PC-9 (cell line): ENCODE measurements at regions not wholly inside any gene's neighbourhood (a gene's known extent, or its start where the extent isn't known, plus 50 kb on each side); places are given as distances from the start of the nearest gene placed in this dataset.

Experiments used
- EZH2 ChIP-seq: fragments of 200-600 bp; sonication (generic); IDR thresholded peaks from 2 replicates; pipeline ENCODE4 v1.8.0; 2017; ENCODE audit warnings: antibody characterized with exemption, low read depth
- TF ChIP-seq, protein P1 (sequence below): fragments of 200-600 bp; sonication (generic); conservative IDR thresholded peaks from 2 replicates; pipeline ENCODE4 v1.6.1; 2017; ENCODE audit warnings: mixed run types, antibody characterized with exemption, mild to moderate bottlenecking, moderate library complexity

DNA sequence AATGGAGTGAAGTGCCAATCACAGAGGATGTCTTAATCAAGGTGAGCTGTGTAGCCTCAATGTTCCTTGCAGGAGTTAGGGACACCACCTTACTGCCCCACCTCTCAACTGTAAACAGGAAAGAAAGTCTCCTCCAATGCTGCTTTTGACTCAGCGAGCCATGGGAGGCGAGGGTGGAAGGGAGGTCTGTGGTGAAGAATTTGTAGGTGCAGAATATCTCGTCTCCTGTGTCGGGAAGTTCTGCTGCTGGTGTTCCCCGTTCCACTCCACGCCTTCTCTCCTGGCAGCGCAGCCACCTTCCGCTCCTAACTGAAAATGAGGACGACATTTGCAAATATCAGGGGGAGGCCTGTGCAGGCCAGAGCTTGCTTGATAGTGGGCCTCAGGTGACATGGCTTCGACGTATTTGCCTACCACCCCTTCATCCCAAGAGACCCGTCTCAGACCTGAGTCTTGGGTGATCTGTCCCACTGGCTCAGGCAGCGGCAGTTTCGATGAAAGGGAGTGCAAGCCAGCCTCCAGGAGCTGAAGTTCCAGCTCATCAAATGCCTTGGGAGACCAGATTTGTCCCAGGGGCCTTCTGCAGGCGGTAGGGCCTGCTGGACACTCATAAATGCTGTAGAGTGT is 368.3 kb upstream of the C1orf174 start:
- TF ChIP-seq, protein P1, sequence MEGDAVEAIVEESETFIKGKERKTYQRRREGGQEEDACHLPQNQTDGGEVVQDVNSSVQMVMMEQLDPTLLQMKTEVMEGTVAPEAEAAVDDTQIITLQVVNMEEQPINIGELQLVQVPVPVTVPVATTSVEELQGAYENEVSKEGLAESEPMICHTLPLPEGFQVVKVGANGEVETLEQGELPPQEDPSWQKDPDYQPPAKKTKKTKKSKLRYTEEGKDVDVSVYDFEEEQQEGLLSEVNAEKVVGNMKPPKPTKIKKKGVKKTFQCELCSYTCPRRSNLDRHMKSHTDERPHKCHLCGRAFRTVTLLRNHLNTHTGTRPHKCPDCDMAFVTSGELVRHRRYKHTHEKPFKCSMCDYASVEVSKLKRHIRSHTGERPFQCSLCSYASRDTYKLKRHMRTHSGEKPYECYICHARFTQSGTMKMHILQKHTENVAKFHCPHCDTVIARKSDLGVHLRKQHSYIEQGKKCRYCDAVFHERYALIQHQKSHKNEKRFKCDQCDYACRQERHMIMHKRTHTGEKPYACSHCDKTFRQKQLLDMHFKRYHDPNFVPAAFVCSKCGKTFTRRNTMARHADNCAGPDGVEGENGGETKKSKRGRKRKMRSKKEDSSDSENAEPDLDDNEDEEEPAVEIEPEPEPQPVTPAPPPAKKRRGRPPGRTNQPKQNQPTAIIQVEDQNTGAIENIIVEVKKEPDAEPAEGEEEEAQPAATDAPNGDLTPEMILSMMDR: no peak
- TF ChIP-seq EZH2: no peak
